Right renal pelvis (tissue), 4 donors: ENCODE measurements at regions not wholly inside any gene's neighbourhood (a gene's known extent, or its start where the extent isn't known, plus 50 kb on each side); places are given as distances from the start of the nearest gene placed in this dataset.

Experiments
- DNase-seq, 4 donors: peaks; one replicate each; pipeline ENCODE4 v3.0.0-alpha.2; 2013; ENCODE audit warnings: low read depth in 4 of 4, low spot score in 3 of 4, missing footprints in 1 of 4

DNA sequence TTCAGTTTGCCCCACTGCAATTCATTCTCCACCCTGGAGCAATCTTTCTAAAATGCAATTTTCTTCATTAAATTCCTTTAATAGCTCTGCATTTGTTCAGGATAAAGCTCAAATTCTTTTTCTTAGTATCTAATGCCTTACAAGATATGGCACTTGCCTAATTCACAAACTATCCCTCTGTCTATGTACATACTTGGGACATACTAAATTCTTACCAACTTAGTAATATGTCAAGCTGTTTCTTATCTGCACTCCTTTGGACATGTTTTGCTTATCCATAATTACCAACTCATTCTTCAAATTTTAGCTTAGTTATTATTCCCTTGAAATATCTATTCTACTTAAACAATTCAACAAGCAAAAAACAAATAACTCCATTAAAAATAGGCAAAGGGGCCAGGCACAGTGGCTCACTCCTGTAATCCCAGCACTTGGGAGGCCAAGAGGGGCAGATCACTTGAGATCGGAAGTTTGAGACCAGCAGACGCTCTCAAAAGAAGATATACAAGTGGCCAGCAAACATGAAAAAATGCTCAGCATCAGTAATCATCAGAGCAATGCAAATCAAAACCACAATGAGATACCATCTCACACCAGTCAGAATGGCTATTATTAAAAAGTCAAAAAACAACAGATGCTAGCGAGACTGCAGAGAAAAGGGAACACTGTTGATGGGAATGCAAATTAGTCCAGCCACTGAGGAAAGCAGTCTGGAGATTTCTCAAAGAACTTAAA, 96.9 kb downstream of the FAM76B start:
- no peak for DNase-seq

DNA sequence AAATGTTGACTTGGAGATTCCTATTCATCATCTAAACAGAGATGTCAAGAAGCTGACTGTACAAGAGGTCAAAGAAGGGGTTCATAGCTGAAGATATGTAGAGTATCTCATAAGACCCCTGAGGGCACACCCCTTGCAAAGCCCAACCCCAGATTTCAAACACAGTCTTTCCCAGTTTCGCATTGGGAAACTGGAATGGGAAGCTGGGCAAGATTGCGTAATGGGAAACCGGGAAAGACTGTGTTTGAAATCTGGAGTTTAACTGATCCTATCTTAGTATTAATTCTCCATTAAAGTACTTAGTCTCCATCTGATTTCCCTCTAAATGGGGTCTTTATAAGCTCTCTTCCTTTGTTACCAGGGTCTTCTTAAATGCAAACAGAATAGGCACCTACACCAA, 99.5 kb downstream of the FAM76B start:
- no peak for DNase-seq

DNA sequence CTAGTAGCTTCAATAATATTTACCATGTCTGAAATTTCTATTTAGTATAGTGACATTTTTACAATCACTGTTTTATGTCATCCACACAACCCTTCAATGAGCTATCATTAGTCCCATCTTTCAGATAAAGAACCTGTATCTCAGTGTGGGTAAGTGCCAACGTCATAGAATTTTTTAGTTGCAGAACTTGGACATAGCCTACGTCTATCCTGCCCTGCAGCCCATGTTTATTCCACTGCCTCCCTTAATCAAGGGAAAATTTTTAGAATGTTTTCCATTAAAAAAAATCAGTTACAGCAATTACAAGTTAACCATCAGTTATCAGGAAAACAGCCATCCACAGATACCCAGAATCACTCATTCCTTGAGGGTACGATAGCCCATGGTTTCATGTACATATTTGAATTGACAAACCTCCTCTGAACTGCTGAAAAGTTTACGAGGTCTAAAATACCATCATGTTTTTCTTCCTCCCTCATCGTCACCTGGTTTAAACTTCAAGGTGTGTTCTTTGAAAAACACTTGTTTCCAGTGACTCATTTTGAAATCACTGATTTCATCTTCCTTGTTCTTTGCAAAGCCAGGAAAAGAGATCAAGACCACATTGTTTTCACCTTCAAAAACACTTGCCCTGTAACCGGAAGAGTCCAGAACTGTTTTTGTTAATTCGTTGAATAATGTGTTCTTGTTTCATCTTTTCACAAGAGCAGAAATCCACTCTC, 100.9 kb downstream of the FAM76B start:
- DNase-seq = no peak

DNA sequence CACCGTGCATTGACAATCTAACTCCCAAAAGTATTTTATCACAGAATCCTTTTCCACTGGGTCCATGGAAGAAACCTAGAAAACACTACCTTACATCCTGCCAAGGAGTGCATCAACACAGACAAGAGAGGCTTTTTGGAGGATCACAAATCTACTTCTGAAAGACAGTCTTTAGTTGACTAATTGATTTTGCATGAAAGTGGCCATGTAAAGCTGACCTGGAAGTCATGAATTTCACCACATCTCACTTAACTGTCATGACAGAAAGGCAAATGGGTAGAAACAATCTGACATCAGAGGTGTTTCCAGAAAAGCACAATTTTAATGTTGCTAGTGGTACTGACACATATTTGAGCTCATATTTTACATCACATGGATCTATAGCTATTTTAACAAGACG, 101.6 kb downstream of the FAM76B start:
- DNase-seq = no peak

DNA sequence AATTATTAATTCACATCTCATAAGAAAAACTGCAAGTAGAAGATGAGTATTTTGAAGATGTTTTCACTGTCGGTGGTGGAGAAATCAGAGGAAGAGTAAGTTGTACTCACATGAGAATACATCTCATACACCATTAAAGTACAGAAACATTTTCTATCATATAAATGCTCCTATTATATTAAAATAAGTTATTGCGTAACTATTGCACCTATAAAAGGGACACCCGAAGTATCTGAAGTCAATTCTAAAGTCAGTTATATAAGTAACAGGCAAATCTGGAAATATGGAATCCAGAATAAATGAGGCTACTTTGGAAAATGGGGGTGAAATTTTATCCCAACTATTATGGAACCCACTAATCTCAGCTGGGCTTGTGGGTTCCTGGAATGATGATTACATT, 103.3 kb downstream of the FAM76B start:
- DNase-seq = no peak

DNA sequence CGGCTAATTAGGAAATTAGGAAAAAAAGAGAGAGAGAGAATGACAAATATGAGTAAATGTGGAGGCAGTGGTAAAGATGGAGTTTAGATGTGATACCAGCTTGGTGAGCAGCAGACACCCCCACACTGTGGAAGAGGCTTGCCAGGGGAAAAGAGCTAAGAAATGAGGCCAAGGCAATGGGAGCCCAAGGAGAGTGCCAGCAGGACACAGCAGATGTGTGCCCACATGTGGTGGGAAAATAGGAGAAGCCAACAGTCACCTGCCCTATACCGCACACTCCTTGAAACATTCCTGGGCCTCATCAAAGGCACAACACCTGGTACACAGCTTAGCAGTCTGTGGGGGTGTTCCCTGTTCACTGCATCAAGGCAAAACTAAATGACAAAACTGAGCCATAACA, 104.9 kb downstream of the FAM76B start:
- DNase-seq = no peak

DNA sequence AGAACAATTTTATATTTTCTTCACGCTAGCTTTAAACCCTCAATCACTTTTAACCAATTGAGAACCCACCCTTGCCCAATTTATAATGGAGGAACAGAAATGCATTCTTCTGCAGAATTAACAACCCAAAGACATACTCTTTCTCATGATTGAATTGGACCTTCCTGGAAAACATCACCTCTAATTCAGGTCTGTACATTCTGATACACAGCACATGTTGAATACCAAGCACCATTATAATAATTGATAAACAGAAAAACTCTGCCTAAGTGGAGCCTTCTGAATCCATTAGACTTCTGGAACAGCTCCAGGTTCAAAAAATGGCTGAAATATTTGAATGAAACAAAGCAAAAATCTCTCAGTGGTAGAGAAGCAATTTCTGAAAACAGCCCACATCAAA, 105.4 kb downstream of the FAM76B start:
- DNase-seq = no peak

DNA sequence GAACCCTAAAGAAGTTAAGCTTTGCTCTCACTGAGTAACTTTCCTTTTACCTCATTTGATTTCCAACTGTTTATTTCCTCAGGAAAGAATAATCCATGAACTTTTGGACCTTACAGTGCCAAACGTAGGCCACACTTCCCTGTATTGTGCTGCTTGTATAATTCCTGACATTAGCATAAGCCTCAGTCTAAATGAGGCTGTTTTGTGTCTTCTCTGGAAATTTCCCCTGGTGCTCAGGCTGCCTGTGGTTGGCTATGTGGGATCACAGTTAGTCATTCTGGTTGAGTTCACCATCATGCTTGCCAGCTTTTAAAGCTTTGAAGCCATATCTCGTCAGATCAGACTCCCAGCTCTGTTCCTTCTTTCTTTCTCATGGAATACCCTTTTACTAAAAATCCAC, 107.0 kb downstream of the FAM76B start:
- no peak for DNase-seq

DNA sequence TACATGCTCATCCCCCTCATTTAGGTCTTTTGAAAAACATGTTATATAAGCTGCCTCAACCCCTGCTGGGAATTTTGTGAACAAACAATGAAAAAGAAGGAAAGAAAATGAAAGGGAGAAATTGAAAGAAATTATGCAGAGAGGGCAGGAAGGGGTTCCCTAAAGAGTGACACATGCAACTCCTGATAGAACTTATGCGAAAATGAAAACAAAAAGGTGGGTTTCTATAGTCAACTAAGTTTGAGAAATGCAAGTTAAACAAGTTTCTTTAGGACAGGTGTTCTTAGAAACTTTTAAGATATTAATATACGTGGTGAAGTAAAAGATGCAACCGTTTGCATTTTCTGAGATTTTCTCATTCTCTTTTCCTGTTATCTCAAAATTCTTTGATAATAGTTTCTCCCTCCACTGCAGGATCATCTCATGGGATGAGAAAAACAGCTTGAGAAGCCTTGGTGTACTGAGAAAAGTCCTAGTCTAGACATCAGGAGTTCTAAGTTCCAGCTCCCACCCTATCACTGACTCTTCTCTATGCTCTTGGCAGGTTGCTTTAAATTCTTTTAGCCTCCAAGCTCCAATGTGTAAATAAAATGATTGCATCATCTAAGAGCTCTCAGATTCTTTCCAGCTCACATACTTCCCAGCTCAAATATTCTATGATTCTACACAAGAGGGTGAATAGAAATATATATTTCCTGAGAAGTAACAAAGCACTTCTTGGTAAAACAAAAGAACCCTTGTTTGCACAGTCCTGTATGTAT, 109.2 kb downstream of the FAM76B start:
- DNase-seq = no peak

DNA sequence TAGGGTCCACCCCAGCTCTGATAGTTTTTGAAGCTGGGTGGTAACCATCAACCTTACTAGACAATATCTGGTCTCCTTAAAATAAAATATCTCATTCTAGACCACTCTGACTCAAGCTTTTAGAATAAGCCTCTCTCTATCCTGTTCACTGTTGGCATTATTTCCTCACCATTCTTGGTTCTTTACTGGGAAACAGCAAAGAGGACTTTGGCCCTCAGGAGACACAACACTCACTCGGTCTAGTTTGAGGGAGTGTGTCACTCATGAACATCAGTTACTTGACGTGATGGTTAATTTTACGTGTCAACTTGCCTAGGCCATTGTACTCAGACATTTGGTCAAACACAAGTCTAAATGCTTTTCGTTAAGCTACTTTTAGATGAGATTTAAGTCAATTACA, 110.6 kb downstream of the FAM76B start:
- DNase-seq = no peak

DNA sequence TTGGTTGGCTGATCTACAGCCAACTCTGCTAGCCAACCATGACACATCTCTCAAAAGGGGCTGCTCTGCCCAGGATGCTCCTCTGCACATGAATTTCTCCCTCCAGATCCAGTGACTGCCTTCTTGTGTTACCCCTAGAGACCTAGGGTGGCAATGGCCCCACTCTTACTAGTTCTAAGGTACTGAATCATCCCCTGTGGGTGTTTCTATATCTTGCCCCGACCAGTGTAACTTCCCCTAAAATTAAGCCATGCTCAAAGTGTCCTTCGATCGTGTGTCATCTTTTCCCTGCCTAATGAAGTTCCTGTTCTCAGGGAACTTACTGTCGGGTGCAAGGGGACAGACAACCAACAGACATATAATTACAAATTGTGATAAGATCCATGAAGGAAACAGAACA, 113.3 kb downstream of the FAM76B start:
- DNase-seq = no peak

DNA sequence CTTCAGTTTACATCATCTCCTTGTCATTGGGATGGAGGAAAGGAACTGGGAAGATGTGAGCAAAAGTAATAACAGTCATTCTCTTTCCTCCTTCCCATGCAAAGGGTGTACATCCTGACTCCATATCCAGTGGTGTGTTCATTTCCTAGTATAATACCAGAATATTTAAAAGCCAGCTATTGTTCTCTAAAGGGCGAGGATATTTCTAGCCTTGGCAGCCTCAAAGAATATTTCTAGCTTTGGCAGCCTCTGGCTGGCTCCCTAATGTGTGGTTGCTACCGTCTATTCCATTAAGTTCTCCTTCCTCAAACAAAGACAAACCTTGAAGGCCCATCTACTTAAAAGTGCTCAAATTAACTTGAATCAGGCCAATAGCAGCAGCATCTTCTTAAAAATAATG, 114.0 kb downstream of the FAM76B start:
- DNase-seq = no peak

DNA sequence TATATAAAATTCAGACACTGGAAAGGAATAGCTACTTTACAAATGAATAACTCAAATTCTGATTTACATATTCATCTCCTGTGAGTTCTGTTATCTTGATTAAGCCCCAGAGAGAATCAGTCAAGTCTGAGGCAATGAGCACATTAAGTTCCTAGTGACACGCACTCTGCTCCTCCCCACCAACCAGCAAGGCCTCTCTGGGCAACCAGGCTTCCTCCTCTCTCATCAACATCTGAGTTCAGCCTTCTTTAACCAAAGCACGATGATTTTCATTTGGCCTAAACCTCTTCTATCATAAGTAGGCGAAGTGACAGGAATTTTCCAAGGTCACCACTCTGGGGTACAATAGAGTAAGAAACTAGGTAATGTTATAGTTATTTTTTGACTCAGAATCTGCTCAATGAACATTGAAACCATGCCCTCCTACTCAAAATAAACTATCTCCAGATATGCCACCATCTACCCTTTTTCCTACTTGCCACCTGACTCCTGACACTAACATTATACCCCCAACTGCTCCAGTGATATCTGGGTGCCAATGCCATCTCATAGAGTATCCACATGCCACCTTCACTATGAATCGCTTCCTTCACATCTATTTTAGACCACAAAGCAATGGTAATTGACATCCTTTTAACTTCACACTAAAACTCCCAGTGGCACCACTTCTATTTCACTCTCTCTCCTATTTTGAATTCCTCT, 114.8 kb downstream of the FAM76B start:
- no peak for DNase-seq

DNA sequence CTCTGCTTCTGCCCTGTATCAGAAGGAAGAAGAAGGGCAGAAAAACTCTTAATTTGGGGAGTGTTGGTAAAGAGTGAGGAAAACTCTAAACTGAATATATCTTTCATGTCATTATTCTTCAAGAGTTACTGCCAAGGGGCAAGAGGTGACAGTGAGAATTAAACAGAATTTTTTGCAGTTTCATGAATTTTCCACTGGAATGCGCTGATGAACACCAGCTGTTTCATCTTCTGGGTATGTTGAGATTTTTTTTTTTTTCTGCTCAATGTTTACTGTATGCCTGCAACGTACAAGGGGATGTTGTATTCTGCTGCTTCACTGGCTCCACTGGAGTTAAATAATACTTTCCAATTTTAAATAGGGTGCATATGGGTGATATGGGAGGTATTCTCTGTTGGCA, 117.8 kb downstream of the FAM76B start:
- peak; percentile 58 to 74 (median 71) for DNase-seq

DNA sequence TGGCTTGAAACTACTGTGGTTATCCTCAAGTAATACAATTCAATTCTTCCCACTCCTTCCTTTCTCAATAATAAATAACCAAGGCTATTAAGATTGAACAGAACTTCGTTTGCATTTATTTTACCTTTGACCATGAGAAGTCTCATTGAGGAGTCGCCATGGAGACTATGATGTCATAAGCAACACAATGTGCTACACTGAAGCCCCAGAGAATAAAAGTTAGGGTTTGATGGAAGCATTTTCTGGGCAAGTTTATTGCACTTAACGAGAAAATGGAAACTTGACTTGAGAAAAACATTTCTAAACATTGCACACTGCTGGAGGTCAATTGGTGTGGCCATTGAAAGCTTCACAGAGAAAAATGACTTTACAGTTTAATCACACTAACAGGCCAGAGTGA, 121.5 kb downstream of the FAM76B start:
- DNase-seq = no peak

DNA sequence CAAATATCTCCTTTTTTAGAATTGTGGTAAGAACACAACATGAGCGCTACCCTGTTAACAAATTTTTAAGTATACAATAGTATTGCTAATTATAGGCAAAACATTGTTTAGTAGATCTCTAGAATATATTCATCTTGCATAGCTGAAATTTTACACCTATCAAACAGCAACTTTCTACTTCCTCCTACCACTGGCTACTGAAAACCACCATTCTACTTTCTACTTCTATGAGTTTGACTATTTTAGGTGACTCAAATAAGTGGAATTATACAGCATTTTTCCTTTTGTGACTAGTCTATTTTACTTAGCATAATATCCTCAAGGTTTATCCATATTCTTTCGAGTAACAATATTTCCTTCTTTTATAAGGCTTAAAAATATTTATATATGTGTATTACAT, 128.4 kb downstream of the FAM76B start:
- DNase-seq = no peak

DNA sequence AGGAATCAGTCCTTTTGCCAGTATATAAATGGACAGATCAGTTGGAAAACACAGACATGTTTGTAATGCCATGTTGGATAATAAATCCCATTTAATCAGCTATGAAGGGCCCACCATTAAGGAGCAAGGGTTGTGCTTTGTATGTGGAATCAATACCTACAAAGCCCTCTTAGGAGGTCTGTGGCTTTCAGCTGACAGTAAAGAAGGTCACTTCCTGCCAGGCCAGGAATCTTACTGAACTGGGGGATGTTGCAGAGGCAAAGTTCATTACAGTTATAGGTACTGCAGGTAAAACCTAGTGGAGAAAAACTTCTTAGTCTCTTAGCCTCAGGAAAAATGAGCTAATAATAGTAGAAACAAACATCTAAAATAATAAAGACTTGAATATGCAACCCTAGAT, 129.5 kb downstream of the FAM76B start:
- DNase-seq = no peak

DNA sequence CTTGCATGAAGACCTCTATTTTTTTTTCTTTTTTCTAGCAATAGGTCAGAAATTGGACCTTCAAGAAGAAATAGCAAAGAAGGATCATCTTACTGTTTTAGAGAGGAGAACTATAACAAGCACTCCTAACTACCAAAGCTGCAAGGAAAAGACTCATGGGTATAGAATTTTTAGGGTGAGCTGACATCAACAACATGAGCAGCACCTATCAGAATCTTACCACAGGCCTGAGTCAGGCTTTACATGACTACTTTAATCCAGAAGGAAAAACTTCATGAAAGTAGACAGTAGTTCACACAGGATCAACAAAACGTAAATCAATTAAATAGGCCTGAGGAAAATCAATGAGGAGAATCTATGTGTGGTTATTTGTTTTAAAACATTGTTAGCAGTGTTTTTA, 130.5 kb downstream of the FAM76B start:
- DNase-seq = no peak

DNA sequence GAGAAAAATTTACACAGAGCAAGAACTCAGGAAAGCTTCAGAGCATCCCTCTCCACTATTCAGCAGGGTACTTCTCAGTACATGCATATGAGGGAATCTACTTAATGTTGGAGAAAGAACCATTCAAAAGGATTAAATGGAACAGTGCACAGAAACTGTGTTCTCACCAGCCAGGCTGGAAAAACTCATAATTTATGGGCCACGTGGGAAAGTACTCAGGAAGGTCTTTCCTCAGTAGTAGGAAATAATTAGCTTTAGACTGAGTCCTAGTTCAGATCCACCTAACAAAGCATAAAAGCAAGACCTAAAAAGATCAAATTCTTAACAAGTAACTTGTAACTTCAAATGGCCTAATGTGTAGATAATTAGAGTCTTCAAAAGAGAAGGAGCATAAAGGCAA, 134.0 kb downstream of the FAM76B start:
- DNase-seq = no peak

DNA sequence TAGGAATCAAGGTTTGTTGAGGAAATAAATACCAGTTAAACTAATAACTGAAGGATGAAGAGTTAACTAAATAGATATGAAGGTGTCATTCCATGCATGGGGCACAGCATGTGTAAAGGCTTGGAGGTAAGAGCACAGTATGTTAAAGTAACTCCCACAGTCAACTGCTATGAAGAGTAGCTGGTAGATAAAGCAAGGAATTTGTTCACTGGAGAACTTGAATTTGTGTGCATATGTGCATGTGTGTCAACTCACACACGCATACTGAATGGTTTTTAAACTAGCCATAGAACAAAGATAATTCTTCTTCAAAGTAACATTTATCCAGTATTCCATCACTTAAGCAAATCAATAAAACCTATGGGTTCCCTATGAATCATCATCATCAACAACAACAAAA, 135.9 kb downstream of the FAM76B start:
- DNase-seq = no peak

DNA sequence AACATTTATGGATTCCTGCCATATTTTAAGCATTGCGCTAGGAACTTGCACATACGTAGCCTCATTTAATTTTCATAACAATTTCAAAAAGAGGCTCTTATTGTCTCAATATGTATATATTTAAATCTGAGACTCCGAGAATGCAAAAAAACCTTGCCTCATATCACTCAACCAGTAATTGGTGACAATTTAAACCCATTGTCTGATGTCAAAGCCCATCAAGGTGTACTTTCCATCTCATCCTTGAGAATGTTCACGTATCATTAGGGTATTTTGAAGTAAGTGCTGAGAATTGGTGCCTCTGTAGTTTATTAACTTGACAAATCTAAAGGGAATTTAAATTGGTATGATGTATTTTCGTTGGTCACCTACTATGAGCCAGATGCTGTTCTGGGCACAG, 136.5 kb downstream of the FAM76B start:
- no peak for DNase-seq
